ENCODE measurements at regions not wholly inside any gene's neighbourhood (a gene's known extent, or its start where the extent isn't known, plus 50 kb on each side); places are given as distances from the start of the nearest gene placed in this dataset.

GRCh38 chr11:45440111-45440510 lies 154.0 kb upstream of the SYT13 start:
- no peaks in the 10 kb centered on the region for H3K36me3 ChIP-seq (replicated peaks in 1 of 2; ENCODE audit: insufficient read depth in 1 of 2, low read depth in 2 of 2)
- DNase-seq, result no peak
- no peaks in the 10 kb centered on the region for H3K4me1 ChIP-seq
- no peaks in the 10 kb centered on the region for H3K9me3 ChIP-seq
- 68 to 79% methylated on average over 2 of the region's 2 CpGs for WGBS, 2 donors
- ATAC-seq, result no peak
- intact Hi-C loops (cut with DNase I), result no loop called here
- no peaks in the 10 kb centered on the region for H3K27me3 ChIP-seq
- TF ChIP-seq POLR2A (IDR thresholded peaks at IDR 0.05), result no peak
- TF ChIP-seq CTCF (IDR thresholded peaks at IDR 0.05), result no peak
- no peak overlapping the region for H3K4me3 ChIP-seq
- H3K27ac ChIP-seq, result no peak overlapping the region

GRCh38 chr11:45436966-45437365 lies 150.8 kb upstream of the SYT13 start:
- Histone ChIP-seq H3K27ac (no peak overlapping the region), H3K27me3 (no peaks in the 10 kb centered on the region), H3K4me1 (no peaks in the 10 kb centered on the region), H3K4me3 (no peak overlapping the region), H3K9me3 (no peaks in the 10 kb centered on the region), H3K36me3 (replicated peaks in 1 of 2; ENCODE audit: insufficient read depth in 1 of 2, low read depth in 2 of 2) (no peaks in the 10 kb centered on the region)
- DNase-seq, result no peak
- 50 to 56% methylated on average over 1 of the region's 1 CpG for WGBS, 2 donors
- TF ChIP-seq CTCF (IDR thresholded peaks at IDR 0.05) (no peak), POLR2A (IDR thresholded peaks at IDR 0.05) (no peak)
- ATAC-seq, result no peak
- intact Hi-C loops (cut with DNase I), result no loop called here

- WGBS, 2 donors, result 30 to 49% methylated on average over 2 of the region's 2 CpGs
- Histone ChIP-seq H3K36me3 (replicated peaks in 1 of 2; ENCODE audit: insufficient read depth in 1 of 2, low read depth in 2 of 2) (no peaks in the 10 kb centered on the region), H3K9me3 (no peaks in the 10 kb centered on the region), H3K4me1 (no peaks in the 10 kb centered on the region), H3K4me3 (no peak overlapping the region), H3K27me3 (no peaks in the 10 kb centered on the region), H3K27ac (no peak overlapping the region)
- no peak for TF ChIP-seq CTCF (IDR thresholded peaks at IDR 0.05)
- TF ChIP-seq POLR2A (IDR thresholded peaks at IDR 0.05), result no peak
- ATAC-seq (no peak), DNase-seq (no peak)
- intact Hi-C loops (cut with DNase I), result no loop called here
Measured at GRCh38 chr11:45436118-45436517, 150.0 kb upstream of the SYT13 start.

- DNase-seq, result no peak
- no peaks in the 10 kb centered on the region for H3K9me3 ChIP-seq
Measured at GRCh38 chr11:45435706-45436105, 149.6 kb upstream of the SYT13 start.

More at GRCh38 chr11:45435706-45436105, 149.6 kb upstream of the SYT13 start:
- Histone ChIP-seq H3K27me3 (no peaks in the 10 kb centered on the region), H3K4me1 (no peaks in the 10 kb centered on the region), H3K4me3 (no peak overlapping the region), H3K27ac (no peak overlapping the region), H3K36me3 (replicated peaks in 1 of 2; ENCODE audit: insufficient read depth in 1 of 2, low read depth in 2 of 2) (no peaks in the 10 kb centered on the region)
- intact Hi-C loops (cut with DNase I), result no loop called here
- no peak for ATAC-seq
- WGBS, 2 donors, result 55 to 84% methylated on average over 2 to 3 of the region's 3 CpGs
- TF ChIP-seq CTCF (IDR thresholded peaks at IDR 0.05) (no peak), POLR2A (IDR thresholded peaks at IDR 0.05) (no peak)

Measured in body of pancreas (tissue), 4 donors.